Left cardiac atrium (tissue), 4 donors: ENCODE measurements at regions not wholly inside any gene's neighbourhood (a gene's known extent, or its start where the extent isn't known, plus 50 kb on each side); places are given as distances from the start of the nearest gene placed in this dataset.

Experiments
- ATAC-seq, 2 donors: fragments of 200-7000 bp; cut with Tn5 transposase; one replicate each; pipeline ENCODE4 v1.9.1; 2020; ENCODE audit warnings: mild to moderate bottlenecking in 2 of 2, moderate library complexity in 2 of 2
- DNase-seq: peaks from one replicate; pipeline ENCODE4 v3.0.0-alpha.2; 2020
- intact Hi-C, 2 donors: fragments of 100-400 bp; cut with DNase I; formaldehyde crosslinking; loops; one replicate each; pipeline versions ENCODE4 v1.14.1 to v1.15.1; 2022 to 2023
- donor health status: DM: no; HTN: yes; CAD: no.
- donor health status: DM: no; HTN: yes; CAD: no; lungs with severe emphysema.
- donor health status: DM: yes; HTN: yes; CAD: no.
- donor health status: Dilated cardiomyopathy.

DNA sequence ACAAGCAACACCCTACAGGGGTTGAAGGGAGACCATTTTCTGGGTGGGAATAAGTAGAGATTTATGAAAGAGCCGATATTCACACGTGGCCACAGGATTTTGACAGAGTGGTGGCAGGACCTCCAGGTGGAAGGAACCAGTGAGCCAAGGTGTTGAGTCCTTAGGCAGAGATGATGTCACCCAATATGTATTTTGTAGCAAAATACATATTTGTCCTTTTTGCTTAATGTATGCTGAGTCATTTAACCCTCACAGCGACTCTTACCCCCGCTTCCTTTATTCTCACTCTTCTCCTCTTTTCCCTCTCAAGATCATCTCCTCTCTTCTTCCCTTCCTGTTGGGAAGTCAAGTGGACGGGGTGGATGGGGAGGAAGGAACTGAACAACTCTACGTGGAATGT is 215.7 kb upstream of the S1PR3 start:
- DNase-seq (no peak), ATAC-seq (no peak)
- intact Hi-C loops: no loop called here

DNA sequence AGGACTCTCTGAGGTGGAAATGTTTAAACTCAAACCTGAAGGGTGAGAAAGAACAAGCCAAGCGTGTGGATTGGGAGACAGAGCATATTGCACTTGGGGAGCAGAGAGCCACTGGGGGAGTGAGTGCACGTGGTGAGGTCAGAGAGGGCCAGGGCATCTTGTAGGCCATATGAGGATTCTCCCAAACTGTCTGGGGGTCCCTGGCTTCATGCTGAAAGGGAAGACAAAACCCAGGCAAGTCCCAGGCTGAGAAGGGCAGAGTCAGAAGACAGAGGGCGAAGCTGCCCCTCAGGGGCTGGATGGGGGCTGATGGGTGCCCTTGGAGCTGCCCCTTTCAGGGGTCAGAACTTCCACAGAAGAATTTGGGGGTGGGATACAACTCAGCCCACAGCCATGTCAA is 215.3 kb upstream of the S1PR3 start:
- DNase-seq: no peak
- no peak for ATAC-seq
- intact Hi-C loops: no loop called here

DNA sequence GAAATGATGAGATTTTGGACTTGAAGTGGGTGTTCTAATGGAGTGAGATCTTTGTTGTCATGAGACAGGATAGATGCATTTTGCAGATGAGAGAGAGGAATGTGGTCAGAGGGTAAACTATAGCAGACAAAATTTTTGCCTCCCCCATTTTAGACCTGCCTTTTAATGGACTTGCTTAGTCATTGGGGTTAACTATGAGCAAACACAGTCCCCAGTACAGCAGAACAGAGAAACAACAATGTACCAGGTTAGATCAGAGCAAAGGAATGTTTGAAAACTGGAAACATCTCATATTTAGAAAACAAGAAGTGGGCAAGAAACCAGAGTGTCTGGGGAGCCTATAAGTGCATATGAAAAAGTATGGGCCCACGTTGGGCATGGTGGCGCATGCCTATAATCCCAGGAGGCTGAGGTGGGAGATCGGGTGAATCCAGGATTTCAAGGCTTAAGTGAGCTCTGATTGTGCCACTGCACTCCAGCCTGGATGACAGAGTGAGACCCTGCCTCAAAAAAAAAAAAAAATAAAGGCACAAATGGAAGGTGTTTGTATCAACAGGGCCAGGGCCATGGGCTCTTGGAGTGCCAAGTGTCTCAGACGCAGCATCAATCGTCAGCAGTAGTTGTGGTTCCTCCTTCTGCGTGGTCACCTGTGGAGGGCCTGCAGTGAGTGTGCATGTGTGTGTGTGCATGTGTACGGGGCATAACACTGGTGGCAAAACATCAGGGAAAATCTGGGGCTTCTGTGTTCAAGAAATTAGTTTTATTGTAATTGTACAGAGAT is 214.4 kb upstream of the S1PR3 start:
- no peak for DNase-seq
- peak in 1 of 2 donors; percentile 25 for ATAC-seq
- intact Hi-C loops: no loop called here

DNA sequence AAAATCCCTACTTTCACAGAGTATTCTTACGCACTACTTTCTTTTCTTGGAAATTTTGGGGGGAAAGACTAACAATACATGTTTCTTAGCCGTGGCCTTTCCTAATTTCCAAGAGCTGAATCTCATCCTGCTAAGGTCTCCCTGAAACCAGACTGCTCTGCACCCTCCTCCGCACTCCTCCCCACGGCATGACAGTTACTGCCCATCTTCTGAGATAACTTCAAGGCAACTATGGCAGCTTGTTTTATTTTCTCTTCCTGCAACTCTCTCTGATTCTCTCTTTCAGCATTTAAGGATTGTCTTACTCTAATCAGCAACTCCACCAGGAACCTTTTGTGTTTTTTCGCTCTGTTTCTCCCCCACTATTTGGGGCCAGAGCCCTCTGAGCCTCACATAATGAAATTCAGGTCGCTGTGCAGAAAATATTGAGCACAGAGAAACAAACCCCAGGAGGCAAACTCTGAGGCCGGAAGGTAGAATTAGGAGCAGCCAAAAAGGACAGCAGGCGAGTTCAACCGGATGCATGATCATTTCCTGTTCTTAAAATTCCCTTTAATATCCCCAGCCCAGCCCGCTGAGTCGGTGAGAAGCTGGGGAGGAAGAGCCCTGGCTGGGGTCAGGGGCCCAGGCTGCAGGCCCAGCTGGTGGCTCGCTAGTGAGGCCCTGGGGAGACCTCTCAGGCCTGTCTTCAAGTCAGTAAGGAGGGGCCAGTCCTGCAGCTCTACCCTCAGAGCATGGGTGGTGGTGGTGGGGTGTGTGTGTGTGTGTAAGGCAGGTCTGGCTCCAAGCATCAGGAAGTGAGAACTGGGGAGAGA is 213.6 kb upstream of the S1PR3 start:
- ATAC-seq (peak; percentile 8 to 49), DNase-seq (peak; percentile 62)
- intact Hi-C loops: no loop called here

DNA sequence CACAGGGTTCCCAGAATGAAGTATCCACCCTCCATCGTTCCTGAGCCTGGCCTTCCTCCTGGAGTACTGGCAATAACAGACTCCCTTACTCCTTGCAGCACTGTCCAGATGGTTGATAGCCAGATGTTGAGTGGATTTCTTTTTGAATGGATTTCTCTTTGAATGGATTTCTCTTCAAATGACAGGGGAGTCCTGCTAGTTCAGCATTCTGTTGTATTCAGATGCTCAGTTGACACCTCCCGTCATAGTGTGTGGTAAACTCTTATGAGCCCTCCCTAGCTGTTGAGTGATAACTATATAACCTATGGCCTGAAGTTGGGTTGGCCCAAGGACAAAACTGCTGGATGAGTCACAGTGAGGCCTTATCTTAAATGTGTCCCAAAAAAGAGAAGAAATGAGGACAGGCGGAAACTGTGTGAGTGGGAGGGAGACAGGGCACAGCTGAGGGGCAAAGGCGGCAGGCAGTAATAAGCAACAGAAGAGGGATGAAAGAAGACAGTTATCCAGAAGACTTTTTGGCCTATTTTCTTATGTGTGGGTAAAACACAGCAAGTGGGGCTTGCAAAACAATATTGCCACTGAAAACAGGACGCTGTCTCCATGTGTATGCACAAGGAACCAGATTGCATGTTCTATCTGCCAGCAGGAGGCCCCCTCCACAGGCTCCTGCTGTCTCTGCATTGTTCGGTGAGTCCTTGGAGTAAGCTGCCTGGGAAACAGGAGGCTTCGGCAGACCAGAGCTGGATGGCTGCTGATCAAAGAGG is 209.5 kb upstream of the S1PR3 start:
- intact Hi-C loops: loop anchor here (5.0 to 10.0 kb wide), 2 partner anchors 210 to 213 kb away; partner anchors contain the start of gene S1PR3 (in 2 of the 2)
- DNase-seq (peak; percentile 70), ATAC-seq (peak; percentile 77 to 81)

DNA sequence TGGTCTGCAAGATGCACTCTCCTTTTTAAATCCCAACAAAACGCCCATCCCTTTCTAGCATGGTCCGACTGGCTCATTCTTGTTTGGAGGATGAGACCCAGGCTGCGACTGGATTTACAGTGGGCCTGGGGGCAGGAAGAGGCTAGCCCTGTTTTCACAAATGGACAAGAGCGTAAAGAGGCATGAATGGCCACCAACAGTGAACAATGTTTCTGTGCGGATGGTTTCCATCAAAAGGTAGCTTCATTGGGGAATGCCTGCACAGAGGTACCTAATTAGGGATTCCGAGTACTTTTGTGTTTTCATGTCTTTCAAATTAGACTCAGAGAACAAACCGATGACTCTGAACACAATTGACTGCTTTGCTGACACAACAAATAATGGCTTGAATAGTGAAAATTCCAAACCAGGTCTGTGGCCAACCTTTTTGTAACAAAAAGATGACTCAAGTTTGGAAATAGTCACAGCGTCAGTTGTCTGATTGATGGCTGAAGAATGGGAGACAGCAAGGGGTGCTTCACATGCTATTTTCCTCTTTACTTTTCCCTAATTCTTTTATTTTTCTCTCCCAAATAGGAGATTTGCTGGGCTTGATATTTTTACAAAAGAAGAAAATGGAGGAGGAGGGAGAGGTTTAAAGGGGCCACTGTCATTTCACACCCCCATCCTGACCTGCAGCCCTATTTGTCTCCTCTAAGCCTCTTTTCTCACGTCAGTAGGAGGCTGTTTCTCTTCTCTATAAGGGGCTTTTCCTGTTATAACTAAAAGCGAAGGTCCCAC is 208.1 kb upstream of the S1PR3 start:
- ATAC-seq (no peak), DNase-seq (no peak)
- intact Hi-C loops: loop anchor here (5.0 to 10.0 kb wide), 2 partner anchors 209 to 212 kb away; partner anchors contain the start of gene S1PR3 (in 2 of the 2)

DNA sequence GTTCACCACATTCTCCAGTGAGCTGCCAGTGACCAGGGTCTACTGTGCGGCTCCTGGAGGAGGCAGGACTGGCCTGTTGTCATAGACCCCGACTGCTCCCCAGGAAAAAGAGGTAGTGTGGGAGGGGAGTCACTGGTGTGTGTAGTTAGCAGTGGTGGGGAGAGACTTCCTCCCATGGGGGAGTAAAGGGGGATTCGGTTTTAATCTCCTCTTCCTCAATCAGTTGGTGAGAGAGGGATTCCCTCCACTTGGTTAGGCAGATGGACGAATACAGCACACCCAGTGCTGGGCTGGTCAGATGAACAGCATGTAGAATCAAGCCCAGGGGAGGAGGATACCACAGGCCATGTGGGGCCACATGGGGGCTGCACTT is 207.6 kb upstream of the S1PR3 start:
- DNase-seq: no peak
- no peak for ATAC-seq
- intact Hi-C loops: loop anchor here (5.0 to 10.0 kb wide), 2 partner anchors 209 to 211 kb away; partner anchors contain the start of gene S1PR3 (in 2 of the 2)

DNA sequence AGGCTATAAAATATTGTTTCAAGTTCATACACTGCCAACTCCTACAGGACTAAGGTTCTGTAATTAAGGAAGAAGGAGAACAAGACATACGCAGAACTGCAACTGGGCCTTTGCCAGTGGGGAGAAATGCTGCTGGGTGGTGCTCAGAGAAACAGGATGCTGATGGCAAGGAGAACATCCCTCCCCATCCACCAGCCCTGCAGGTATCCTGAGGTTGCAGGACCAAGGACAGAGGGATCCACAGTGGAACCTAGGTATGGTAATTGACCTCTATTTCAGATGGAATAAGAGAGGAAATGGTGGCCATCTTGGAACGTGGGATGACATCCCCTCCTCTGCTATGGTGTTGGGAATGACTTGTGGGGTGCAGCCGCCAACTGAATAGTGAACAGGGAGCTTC is 206.3 kb upstream of the S1PR3 start:
- intact Hi-C loops: loop anchor here (5.0 to 10.0 kb wide), 2 partner anchors 207 to 210 kb away; partner anchors contain the start of gene S1PR3 (in 2 of the 2)
- DNase-seq (no peak), ATAC-seq (no peak)

DNA sequence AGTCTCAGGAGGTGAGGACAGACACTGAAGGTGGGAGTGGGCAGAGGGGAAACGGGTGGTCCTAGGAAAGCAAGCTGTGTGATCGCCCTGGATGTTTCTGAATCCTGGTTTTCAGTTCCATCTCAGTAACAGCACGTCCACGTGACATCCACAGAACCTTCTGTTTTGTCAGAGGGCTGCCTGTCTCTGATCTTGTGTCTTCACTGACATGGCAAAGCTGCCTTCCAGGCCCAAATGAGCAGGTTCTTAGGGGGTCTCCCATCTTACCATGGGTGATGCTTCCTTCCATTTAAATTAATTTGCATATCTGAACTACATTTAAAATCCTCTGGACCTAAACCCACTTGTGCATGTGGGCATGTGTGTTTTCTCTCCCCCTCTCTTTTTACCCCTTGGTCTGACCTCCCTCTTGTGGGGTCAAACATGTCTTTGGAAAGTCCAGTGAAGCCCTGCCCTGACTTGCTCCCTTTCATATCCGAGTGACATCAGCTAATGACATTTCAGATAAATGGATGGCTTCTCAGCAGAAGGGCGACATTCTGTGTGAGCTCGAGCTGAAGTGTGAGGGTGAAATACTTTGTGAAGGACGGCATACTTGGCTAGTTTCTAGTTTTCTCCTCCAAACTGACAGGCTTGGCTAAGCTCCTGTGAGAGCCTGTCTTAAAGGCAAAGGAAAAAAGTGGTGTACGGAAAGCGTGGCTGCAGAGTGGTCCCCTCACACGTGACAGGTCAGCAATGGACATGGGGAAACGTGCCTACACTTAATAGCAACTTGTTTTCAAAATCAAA is 204.8 kb upstream of the S1PR3 start:
- intact Hi-C loops: loop anchor here in 1 of 2 donors (10.0 kb wide), 1 partner anchor 208 kb away; the partner anchor contains the start of gene S1PR3
- DNase-seq (no peak), ATAC-seq (peak; percentile 22 to 54)

DNA sequence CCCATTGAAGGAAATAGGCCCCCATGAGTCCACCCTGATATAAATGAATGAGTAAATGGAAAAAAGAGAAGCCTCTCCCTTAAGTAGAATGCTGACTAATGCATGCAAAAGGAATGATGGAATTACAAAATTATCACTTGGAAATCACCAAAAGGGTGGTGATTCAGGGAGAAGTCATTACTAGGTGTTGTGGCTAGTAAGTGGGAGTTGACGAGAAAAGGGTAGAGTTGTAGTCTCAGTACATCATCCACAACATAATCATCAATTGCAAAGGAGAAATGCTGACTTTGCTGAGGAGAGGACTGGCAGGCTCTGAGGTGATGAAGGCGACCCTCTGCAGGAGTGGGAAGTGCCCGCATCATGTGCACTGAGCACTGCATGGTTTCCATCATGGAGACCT is 201.5 kb upstream of the S1PR3 start:
- no peak for DNase-seq
- intact Hi-C loops: loop anchor here in 1 of 2 donors (10.0 kb wide), 1 partner anchor 205 kb away; the partner anchor contains the start of gene S1PR3
- peak in 1 of 2 donors; percentile 60 for ATAC-seq

DNA sequence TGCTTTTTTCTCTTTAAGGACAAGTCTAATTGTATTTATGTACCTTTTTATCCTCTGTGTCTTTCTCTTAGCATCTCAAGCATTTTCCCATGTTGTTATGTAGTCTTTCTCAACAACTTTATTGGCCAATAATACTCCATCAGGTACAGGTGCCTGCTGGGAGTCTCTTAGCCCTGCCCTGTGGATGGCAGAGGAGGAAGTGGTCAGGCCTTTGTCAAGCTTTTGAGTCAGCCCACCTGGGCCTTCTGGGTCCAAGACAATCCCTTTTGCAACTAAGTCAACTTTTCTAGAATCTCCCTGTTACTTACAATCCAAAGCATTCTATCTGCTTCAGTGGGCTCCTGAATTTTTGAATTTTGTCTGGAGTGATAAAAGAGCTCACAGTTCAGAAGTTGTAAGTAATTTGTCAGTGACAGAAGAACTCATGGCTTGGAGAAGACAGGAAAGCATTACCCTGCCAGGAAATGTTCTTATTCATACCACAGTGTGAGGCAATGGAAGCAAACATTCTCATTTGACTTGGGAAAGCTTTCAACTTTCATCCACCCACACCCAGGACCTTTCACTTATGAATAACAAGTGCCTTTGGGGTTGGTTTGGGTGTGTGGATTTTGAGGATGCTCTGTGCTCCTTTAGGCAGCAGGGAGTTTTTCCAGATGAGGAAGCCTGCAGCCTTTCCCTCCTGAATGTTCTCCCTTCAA is 200.0 kb upstream of the S1PR3 start:
- intact Hi-C loops: no loop called here
- peak; percentile 36 for DNase-seq

DNA sequence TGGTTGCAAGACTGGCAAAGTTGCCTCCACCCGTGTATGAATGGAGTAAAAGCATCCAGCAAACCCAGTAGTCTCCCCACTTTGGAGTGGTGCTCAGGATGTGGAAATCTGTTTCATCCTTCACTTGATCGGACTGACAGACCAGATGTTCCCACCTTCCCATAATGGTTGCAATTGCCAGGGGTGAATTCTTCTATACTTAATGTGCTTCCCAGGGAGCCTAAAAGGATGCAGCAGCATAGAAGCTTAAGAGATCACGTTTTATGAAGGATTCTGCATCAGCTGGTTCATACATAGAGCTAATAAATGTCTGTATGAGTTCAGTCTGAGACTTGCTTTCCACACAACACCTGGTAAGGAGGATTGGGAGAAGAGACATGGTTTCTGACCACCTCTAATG is 198.8 kb upstream of the S1PR3 start:
- no peak for DNase-seq
- intact Hi-C loops: no loop called here
- ATAC-seq: no peak

More for the DNA sequence above, 200.0 kb upstream of the S1PR3 start:
- ATAC-seq: peak; percentile 54 to 86

DNA sequence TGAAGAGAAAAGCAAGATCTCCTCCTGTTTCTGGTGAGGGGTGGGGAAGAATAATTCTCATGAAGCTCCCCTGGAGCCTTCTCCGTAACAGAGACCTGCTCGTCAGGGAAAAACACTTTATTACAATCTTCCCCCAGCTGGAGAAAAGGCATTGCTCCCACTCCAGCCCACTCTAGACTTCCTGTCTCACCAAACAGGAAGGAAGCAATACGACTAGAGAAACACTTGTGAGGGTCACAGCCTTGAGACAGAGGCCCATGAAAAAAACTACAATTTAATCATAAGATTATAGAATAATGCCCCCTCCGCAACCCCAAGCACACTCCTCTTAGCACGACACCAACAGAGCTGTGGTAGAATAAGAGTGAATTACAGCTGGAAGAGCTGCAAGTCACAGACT is 197.2 kb upstream of the S1PR3 start:
- DNase-seq: no peak
- no peak for ATAC-seq
- intact Hi-C loops: no loop called here

DNA sequence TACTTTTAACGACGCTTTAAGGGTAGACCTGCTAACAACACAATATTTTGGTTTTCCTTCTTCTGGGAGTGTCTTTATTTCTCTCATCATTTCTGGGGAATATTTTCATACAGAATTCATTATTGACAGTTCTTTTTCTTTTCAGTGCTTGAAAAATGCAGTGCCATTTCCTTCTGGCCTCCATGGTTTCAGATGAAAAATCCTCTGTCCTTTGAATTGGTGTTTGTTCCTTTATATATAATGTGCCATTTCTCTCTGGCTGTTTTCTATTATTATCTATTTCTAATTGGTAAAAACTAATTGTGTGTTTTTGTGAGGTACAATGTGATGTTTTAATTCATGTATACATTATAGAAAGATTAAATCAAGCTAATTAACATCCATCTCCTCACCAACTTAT is 194.3 kb upstream of the S1PR3 start:
- intact Hi-C loops: no loop called here
- DNase-seq: no peak

DNA sequence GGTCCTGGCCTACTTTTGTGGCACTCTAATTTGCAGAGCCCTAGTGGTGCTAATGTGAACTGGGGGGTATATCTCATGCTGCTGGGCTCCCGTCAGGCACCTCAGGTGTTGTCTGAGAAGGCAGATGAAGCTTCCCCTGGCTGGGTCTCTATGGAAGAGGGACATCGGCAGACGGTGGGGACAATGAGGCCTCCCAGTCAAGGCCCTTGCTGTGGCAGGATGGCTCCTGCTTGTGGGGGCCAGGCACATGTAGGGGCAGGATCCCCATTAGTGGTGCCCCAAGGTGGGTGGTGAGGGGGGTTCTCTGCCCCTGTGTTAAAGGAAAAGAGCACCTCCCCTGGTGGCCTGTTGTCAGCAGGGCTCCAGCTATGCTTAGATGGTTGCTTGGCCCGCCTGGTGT is 192.8 kb upstream of the S1PR3 start:
- ATAC-seq (no peak), DNase-seq (no peak)
- intact Hi-C loops: no loop called here

More for the DNA sequence above, 194.3 kb upstream of the S1PR3 start:
- no peak for ATAC-seq

DNA sequence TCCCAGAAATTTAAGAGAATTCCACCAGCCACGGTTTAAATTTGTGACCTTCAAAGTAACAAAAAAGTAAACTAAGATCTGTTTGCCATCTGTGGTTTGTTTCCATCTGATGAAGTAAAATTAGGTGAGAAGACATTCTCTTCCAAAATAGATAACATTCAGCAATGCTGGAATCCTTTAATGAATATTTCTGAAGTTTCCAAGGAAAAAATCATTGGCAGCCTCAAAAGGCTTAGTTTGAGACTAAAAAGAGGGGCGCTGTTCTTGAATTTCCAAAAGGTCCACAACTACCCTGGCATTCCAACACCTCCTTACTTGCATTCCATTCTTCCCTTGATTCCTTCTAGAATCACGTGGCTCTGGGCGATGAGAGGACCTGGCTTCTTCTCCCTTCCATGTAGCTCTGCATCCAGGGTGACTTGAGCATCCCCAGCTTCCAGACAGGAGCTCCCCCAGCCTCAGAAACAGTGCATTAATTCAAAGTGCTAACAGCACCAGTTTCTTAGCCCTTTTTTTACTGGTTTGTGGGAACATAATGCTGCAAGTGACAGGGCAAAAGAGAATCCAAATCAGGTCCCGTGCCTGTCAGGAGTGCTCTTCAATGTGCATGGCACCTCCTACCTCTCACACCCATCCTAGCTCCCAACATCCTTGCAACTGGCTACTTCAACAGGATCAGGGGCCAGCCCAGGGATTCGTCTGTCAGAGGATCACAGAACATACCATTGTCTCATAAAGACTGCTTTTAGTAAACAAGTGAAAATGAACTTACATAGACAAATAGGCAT is 191.5 kb upstream of the S1PR3 start:
- ATAC-seq: no peak
- DNase-seq: no peak
- intact Hi-C loops: no loop called here
